Neural progenitor cell (in vitro differentiated cells): ENCODE measurements at regions not wholly inside any gene's neighbourhood (a gene's known extent, or its start where the extent isn't known, plus 50 kb on each side); places are given as distances from the start of the nearest gene placed in this dataset.

Source experiments
- DNase-seq: peaks from one replicate; pipeline ENCODE4 v3.0.0-alpha.2; 2016; ENCODE audit warnings: low spot score
- H2AFZ ChIP-seq: fragments of 200-600 bp; sonication (generic); replicated peaks from 2 replicates; pipeline ENCODE4 v1.6.1; 2016; ENCODE audit warnings: antibody characterized with exemption
- H3F3A ChIP-seq: fragments of 200-600 bp; sonication (generic); 2 replicates; pipeline ENCODE4 v1.6.1; 2016; ENCODE audit warnings: antibody characterized with exemption, low read depth
- H3K27ac ChIP-seq: fragments of 200-600 bp; sonication (generic); 2 replicates; pipeline ENCODE4 v1.5.1; 2016; ENCODE audit warnings: mild to moderate bottlenecking
- H3K27me3 ChIP-seq: fragments of 200-600 bp; sonication (generic); 2 replicates; pipeline ENCODE4 v1.6.1; 2016; ENCODE audit warnings: mild to moderate bottlenecking, moderate library complexity
- H3K36me3 ChIP-seq: fragments of 200-600 bp; sonication (generic); 2 replicates; pipeline ENCODE4 v1.5.1; 2016
- H3K4me1 ChIP-seq: fragments of 200-600 bp; sonication (generic); 2 replicates; pipeline ENCODE4 v1.6.1; 2016; ENCODE audit warnings: mixed run types
- H3K4me2 ChIP-seq: fragments of 200-600 bp; sonication (generic); 2 replicates; pipeline ENCODE4 v1.6.1; 2016
- H3K4me3 ChIP-seq: fragments of 200-600 bp; sonication (generic); 2 replicates; pipeline ENCODE4 v1.5.1; 2016
- H3K79me2 ChIP-seq: fragments of 200-600 bp; sonication (generic); 2 replicates; pipeline ENCODE4 v1.6.1; 2016; ENCODE audit warnings: low read depth
- H3K9ac ChIP-seq: fragments of 200-600 bp; sonication (generic); 2 replicates; pipeline ENCODE4 v1.6.1; 2016
- H3K9me3 ChIP-seq: fragments of 200-600 bp; sonication (generic); 2 replicates; pipeline ENCODE4 v1.5.1; 2016; ENCODE audit warnings: low read depth
- H4K20me1 ChIP-seq: fragments of 200-600 bp; sonication (generic); 2 replicates; pipeline ENCODE4 v1.6.1; 2016; ENCODE audit warnings: low read depth
- H3K27ac Mint-ChIP-seq: 3 replicates; pipeline ENCODE4 v1.8.0; 2021; ENCODE audit warnings: mixed read lengths
- H3K27me3 Mint-ChIP-seq: 2 replicates; pipeline ENCODE4 v1.8.0; 2022; ENCODE audit warnings: low read depth, mild to moderate bottlenecking, inconsistent platforms, moderate library complexity, mixed read lengths; ENCODE audit not compliant: insufficient read depth
- H3K36me3 Mint-ChIP-seq: 3 replicates; pipeline ENCODE4 v1.8.0; 2021; ENCODE audit warnings: mixed read lengths
- H3K4me1 Mint-ChIP-seq: 3 replicates; pipeline ENCODE4 v1.8.0; 2021; ENCODE audit warnings: mixed read lengths
- H3K4me3 Mint-ChIP-seq: 3 replicates; pipeline ENCODE4 v1.8.0; 2021; ENCODE audit warnings: mild to moderate bottlenecking, moderate library complexity, mixed read lengths
- H3K9me3 Mint-ChIP-seq: 3 replicates; pipeline ENCODE4 v1.8.0; 2020; ENCODE audit warnings: mixed read lengths
- CTCF ChIP-seq: fragments of 200-600 bp; sonication (generic); IDR thresholded peaks from 2 replicates; pipeline ENCODE4 v1.5.1; 2017; ENCODE audit warnings: antibody characterized with exemption, mild to moderate bottlenecking
- EZH2 ChIP-seq: fragments of 200-600 bp; sonication (generic); IDR thresholded peaks from 2 replicates; pipeline ENCODE4 v1.6.1; 2017; ENCODE audit warnings: antibody characterized with exemption, mild to moderate bottlenecking, moderate library complexity
- EZH2phosphoT487 ChIP-seq: fragments of 200-600 bp; sonication (generic); IDR thresholded peaks from 2 replicates; pipeline ENCODE4 v1.6.1; 2017; ENCODE audit warnings: antibody characterized with exemption

GRCh38 chr11:19555266-19555665 lies 157.4 kb upstream of the NAV2 start:
- Histone ChIP-seq H3K4me2 (no peak overlapping the region), H3K36me3 (no peaks in the 10 kb centered on the region), H3F3A (peaks cover 3% of the 10 kb centered on the region), H3K27ac (no peak overlapping the region), H3K9ac (no peak overlapping the region), H3K4me3 (no peak overlapping the region), H3K27me3 (no peaks in the 10 kb centered on the region), H3K79me2 (no peaks in the 10 kb centered on the region), H2AFZ (no peak overlapping the region), H3K9me3 (no peaks in the 10 kb centered on the region), H4K20me1 (no peaks in the 10 kb centered on the region), H3K4me1 (peaks cover 17% of the 10 kb centered on the region)
- H3K27ac Mint-ChIP-seq, result peak overlapping the region; percentile 28
- peaks cover 50% of the 10 kb centered on the region for H3K4me1 Mint-ChIP-seq
- no peak overlapping the region for H3K4me3 Mint-ChIP-seq
- no peaks in the 10 kb centered on the region for H3K9me3 Mint-ChIP-seq
- H3K36me3 Mint-ChIP-seq, result no peaks in the 10 kb centered on the region
- DNase-seq, result no peak
- peaks cover 16% of the 10 kb centered on the region for H3K27me3 Mint-ChIP-seq
- TF ChIP-seq EZH2phosphoT487 (no peak), EZH2 (no peak), CTCF (no peak)

- Histone ChIP-seq H3F3A (peaks cover 3% of the 10 kb centered on the region), H3K4me3 (no peak overlapping the region), H3K9me3 (no peaks in the 10 kb centered on the region), H3K79me2 (no peaks in the 10 kb centered on the region), H3K36me3 (no peaks in the 10 kb centered on the region), H4K20me1 (no peaks in the 10 kb centered on the region), H2AFZ (no peak overlapping the region), H3K4me2 (no peak overlapping the region), H3K4me1 (peaks cover 17% of the 10 kb centered on the region), H3K27me3 (no peaks in the 10 kb centered on the region), H3K9ac (no peak overlapping the region), H3K27ac (no peak overlapping the region)
- Mint-ChIP-seq H3K9me3 (no peaks in the 10 kb centered on the region), H3K27ac (peak overlapping the region; percentile 99), H3K4me3 (no peak overlapping the region), H3K36me3 (no peaks in the 10 kb centered on the region), H3K27me3 (peaks cover 21% of the 10 kb centered on the region), H3K4me1 (peaks cover 54% of the 10 kb centered on the region)
- TF ChIP-seq EZH2phosphoT487 (no peak), CTCF (peak; percentile 95), EZH2 (no peak)
- DNase-seq, result peak; percentile 89
These were observed 158.8 kb upstream of the NAV2 start for GRCh38 chr11:19553683-19554333.

- Histone ChIP-seq H3K4me1 (peaks cover 17% of the 10 kb centered on the region), H3K4me2 (peak overlapping the region; percentile 46), H3F3A (peaks cover 3% of the 10 kb centered on the region), H3K9me3 (no peaks in the 10 kb centered on the region), H3K27ac (no peak overlapping the region), H3K9ac (no peak overlapping the region), H3K36me3 (no peaks in the 10 kb centered on the region), H3K27me3 (no peaks in the 10 kb centered on the region), H2AFZ (no peak overlapping the region), H3K4me3 (no peak overlapping the region), H4K20me1 (no peaks in the 10 kb centered on the region), H3K79me2 (no peaks in the 10 kb centered on the region)
- no peaks in the 10 kb centered on the region for H3K9me3 Mint-ChIP-seq
- no peaks in the 10 kb centered on the region for H3K36me3 Mint-ChIP-seq
- peak; percentile 45 for DNase-seq
- TF ChIP-seq EZH2phosphoT487 (no peak), CTCF (no peak), EZH2 (no peak)
- H3K27ac Mint-ChIP-seq, result peak overlapping the region; percentile 99
- peak overlapping the region; percentile 74 for H3K4me3 Mint-ChIP-seq
- H3K27me3 Mint-ChIP-seq, result peaks cover 20% of the 10 kb centered on the region
- peaks cover 58% of the 10 kb centered on the region for H3K4me1 Mint-ChIP-seq
These were observed 159.9 kb upstream of the NAV2 start for GRCh38 chr11:19552656-19553260.
